ENCODE measurements at regions not wholly inside any gene's neighbourhood (a gene's known extent, or its start where the extent isn't known, plus 50 kb on each side); places are given as distances from the start of the nearest gene placed in this dataset.

DNA sequence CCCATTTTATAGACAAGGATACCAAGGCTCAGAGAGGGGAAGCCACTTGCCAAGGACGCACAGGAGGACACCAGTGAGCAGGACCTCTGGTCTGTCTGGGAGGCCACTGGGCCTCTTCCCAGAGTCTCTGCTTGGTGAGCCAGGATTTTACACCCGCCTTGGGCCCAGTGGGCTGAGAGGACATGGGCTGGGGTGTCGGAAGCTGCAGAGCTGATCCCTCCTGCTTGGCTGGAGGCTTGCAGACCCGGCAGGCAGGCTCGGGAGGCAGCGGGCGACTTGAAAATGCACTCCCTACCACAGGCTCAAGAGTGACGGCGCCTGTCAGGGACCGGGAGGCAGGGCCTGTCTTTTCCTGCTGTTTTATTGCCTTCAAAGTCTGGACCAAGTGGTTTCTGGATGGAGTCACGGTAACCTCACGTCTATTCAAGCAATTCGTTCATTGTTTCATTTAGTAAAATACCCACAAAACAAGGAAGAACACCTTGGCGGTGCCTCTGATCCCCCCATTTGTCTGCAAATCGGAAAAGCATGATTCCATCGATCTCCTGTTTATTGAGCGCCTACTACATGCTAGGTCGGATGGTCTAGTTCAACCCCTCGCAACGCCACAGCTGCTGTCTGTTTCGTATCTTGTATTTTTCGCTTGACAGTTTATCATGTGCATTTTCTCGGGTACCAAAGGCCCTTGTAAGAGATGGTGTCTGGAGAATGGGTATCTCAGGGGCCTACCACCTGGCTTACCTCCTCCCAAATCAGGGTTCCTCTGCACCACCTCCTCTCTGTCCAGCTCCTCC is 108.1 kb upstream of the IER5L start:
- CTCF ChIA-PET (ENCODE audit: partially characterized antibody): interaction anchor here (1.0 to 1.3 kb wide), 2 partner anchors 22 to 74 kb away, joined by 3 to 6 read pairs; no protein-coding TSS in a partner anchor
- WGBS, 2 experiments (ENCODE audit: extremely low coverage in 1 of 2, insufficient coverage in 1 of 2, insufficient read length in 1 of 2, insufficient replicate concordance in 2 of 2, low coverage in 1 of 2, low lambda C conversion rate in 2 of 2, missing lambda C conversion rate in 1 of 2): 82% methylated on average over 23 of the region's 23 CpGs; no CpG with 5 or more reads in 1 of the 2 experiments
- peak in 1 of 2 experiments; percentile 43 for DNase-seq (ENCODE audit: low read depth in 1 of 2, low spot score in 2 of 2)
- TF ChIP-seq KDM5A (IDR thresholded peaks at IDR 0.05; ENCODE audit: low read length): no peak
- TF ChIP-seq FOSL1 (IDR thresholded peaks at IDR 0.05; ENCODE audit: insufficient read depth, low read depth, low read length): no peak
- TF ChIP-seq GTF2F1 (IDR thresholded peaks at IDR 0.05; ENCODE audit: borderline replicate concordance, low read depth, low read length): no peak
- TF ChIP-seq ZNF274 (IDR thresholded peaks at IDR 0.05; ENCODE audit: borderline replicate concordance, extremely low read depth, low read length): no peak
- TF ChIP-seq SIX5 (IDR thresholded peaks at IDR 0.05; ENCODE audit: low read depth, low read length): no peak
- TF ChIP-seq SP4 (IDR thresholded peaks at IDR 0.05; ENCODE audit: low read length): no peak
- TF ChIP-seq RXRA (IDR thresholded peaks at IDR 0.05; ENCODE audit: insufficient read depth, low read depth, low read length): no peak
- TF ChIP-seq JUN (IDR thresholded peaks at IDR 0.05; ENCODE audit: low read depth, low read length): no peak
- TF ChIP-seq CREB1 (IDR thresholded peaks at IDR 0.05): no peak
- TF ChIP-seq EGR1 (IDR thresholded peaks at IDR 0.05; ENCODE audit: borderline replicate concordance, low read depth, low read length): no peak
- no peak for TF ChIP-seq SIN3A (conservative IDR thresholded peaks at IDR 0.05 in 1 of 2, IDR thresholded peaks at IDR 0.05 in 1 of 2; ENCODE audit: low read depth in 1 of 2, low read length in 2 of 2)
- TF ChIP-seq, protein P1, sequence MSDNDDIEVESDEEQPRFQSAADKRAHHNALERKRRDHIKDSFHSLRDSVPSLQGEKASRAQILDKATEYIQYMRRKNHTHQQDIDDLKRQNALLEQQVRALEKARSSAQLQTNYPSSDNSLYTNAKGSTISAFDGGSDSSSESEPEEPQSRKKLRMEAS (IDR thresholded peaks at IDR 0.05): no peak
- no peak for TF ChIP-seq JUND (IDR thresholded peaks at IDR 0.05; ENCODE audit: low read length)

More for the DNA sequence above, 108.1 kb upstream of the IER5L start:
- H3K27me3 ChIP-seq (replicated peaks in 1 of 4; ENCODE audit: control insufficient read depth in 3 of 4, extremely low read depth in 1 of 4, insufficient read depth in 3 of 4, low read length in 3 of 4): no peaks in the 10 kb centered on the region; a peak in 2 of 7 replicates
- no peaks in the 10 kb centered on the region for H3K36me3 ChIP-seq (ENCODE audit: control insufficient read depth in 2 of 4, insufficient read depth in 4 of 4, low read length in 3 of 4)
- H4K8ac ChIP-seq (ENCODE audit: extremely low read depth, insufficient read depth, low read length): no peak overlapping the region
- no peak overlapping the region for H3K14ac ChIP-seq (ENCODE audit: insufficient read length)
- no peak overlapping the region for H4K91ac ChIP-seq (replicated peaks; ENCODE audit: insufficient read length, low read length)
- H2BK12ac ChIP-seq (ENCODE audit: low read depth, low read length): no peak overlapping the region
- H3K4me2 ChIP-seq (ENCODE audit: insufficient read depth in 1 of 2, low read depth in 2 of 2, low read length in 2 of 2): no peak overlapping the region
- no peak overlapping the region for H3K27ac ChIP-seq (ENCODE audit: low read depth, low read length)
- no peak overlapping the region for H3K4me3 ChIP-seq (ENCODE audit: extremely low read depth in 1 of 4, insufficient read depth in 2 of 4, low read depth in 3 of 4, low read length in 4 of 4)
- H2BK15ac ChIP-seq (ENCODE audit: low read length): no peak overlapping the region
- H2AK5ac ChIP-seq (ENCODE audit: low read depth, low read length): no peak overlapping the region
- no peaks in the 10 kb centered on the region for H3K79me1 ChIP-seq (ENCODE audit: low read depth, low read length)
- no peak overlapping the region for H3K9ac ChIP-seq (replicated peaks in 1 of 4; ENCODE audit: extremely low read depth in 1 of 4, low read depth in 3 of 4, low read length in 3 of 4)
- H4K20me1 ChIP-seq (replicated peaks in 1 of 2; ENCODE audit: control insufficient read depth in 1 of 2, insufficient read depth in 2 of 2, low read length in 2 of 2): no peaks in the 10 kb centered on the region
- H2BK120ac ChIP-seq (replicated peaks; ENCODE audit: low read depth, low read length): no peak overlapping the region
- no peak for FAIRE-seq
- no peaks in the 10 kb centered on the region for H3K9me3 ChIP-seq (ENCODE audit: insufficient read depth in 2 of 2, low read depth in 1 of 2, low read length in 1 of 2)
- H2BK5ac ChIP-seq (ENCODE audit: low read depth, low read length): no peak overlapping the region
- no peak overlapping the region for H3K56ac ChIP-seq (replicated peaks; ENCODE audit: insufficient read length, low read depth, low read length)
- H3K4ac ChIP-seq (replicated peaks; ENCODE audit: insufficient read length, low read depth, low read length): no peak overlapping the region
- no peak overlapping the region for H4K5ac ChIP-seq (ENCODE audit: insufficient read length, low read depth, low read length)
- peaks cover 4 to 18% (median 12%) of the 10 kb centered on the region in 4 experiments for H3K4me1 ChIP-seq (replicated peaks in 1 of 4; ENCODE audit: control insufficient read depth in 3 of 4, insufficient read depth in 4 of 4, low read length in 3 of 4)
- no peaks in the 10 kb centered on the region; the same call in 1 of the 2 replicates for H3K23me2 ChIP-seq (ENCODE audit: low read depth, low read length)
- H2AFZ ChIP-seq (ENCODE audit: low read length): no peak overlapping the region
- no peak overlapping the region for H3K23ac ChIP-seq (ENCODE audit: insufficient read length)
- no peaks in the 10 kb centered on the region for H3K79me2 ChIP-seq (ENCODE audit: control insufficient read depth in 1 of 2, insufficient read depth in 2 of 2, low read length in 2 of 2)
- 0 out of 2 replicates have a peak overlapping the region, but pooled peaks have one; percentile 52 for H2BK20ac ChIP-seq (ENCODE audit: low read length)
- POLR2A ChIA-PET (ENCODE audit: partially characterized antibody): interaction anchor here (1.1 to 2.5 kb wide), 3 partner anchors 9 to 34 kb away, joined by 3 to 14 read pairs (median 3); no protein-coding TSS in a partner anchor
- peak overlapping the region; percentile 4; the same call in 1 of the 2 replicates for H3K18ac ChIP-seq (ENCODE audit: extremely low read depth, low read length)
